H1 (cell line): ENCODE measurements at regions not wholly inside any gene's neighbourhood (a gene's known extent, or its start where the extent isn't known, plus 50 kb on each side); places are given as distances from the start of the nearest gene placed in this dataset.

Experiments used
- CTCF ChIA-PET: fragments of 300-600 bp; sonication (Branson Sonifier 250); formaldehyde crosslinking; loops from one replicate; lab custom pipeline; 2021; ENCODE audit not compliant: partially characterized antibody; lab: Charles Lee
- POLR2A ChIA-PET: fragments of 300-600 bp; sonication (Branson Sonifier 250); formaldehyde crosslinking; loops from one replicate; lab custom pipeline; 2021; ENCODE audit warnings: inconsistent platforms; ENCODE audit not compliant: partially characterized antibody; lab: Charles Lee
- DNase-seq, 2 experiments: peaks; one replicate each; pipeline versions ENCODE4 v3.0.0 to v3.0.0-alpha.2; 2010 to 2022; ENCODE audit warnings: low spot score in 2 of 2, low read depth in 1 of 2, mixed read lengths in 1 of 2
- FAIRE-seq: peaks from 2 replicates; lab custom pipeline; 2011; peaks lifted over from hg19 to GRCh38; lab: Jason Lieb, UNC
- H2AFZ ChIP-seq: 2 replicates; pipeline ENCODE4 v1.8.1; 2012; ENCODE audit warnings: low read length, inconsistent platforms
- H2AK5ac ChIP-seq: 2 replicates; pipeline ENCODE4 v1.6.1; 2013; ENCODE audit warnings: low read depth, low read length
- H2BK120ac ChIP-seq: replicated peaks from 2 replicates; pipeline ENCODE3; 2013; ENCODE audit warnings: low read depth, low read length, inconsistent platforms
- H2BK12ac ChIP-seq: 2 replicates; pipeline ENCODE4 v1.6.1; 2013; ENCODE audit warnings: low read depth, low read length
- H2BK15ac ChIP-seq: 2 replicates; pipeline ENCODE4 v1.6.1; 2013; ENCODE audit warnings: low read length
- H2BK20ac ChIP-seq: 2 replicates; pipeline ENCODE4 v1.6.1; 2013; ENCODE audit warnings: low read length
- H2BK5ac ChIP-seq: 2 replicates; pipeline ENCODE4 v1.6.1; 2013; ENCODE audit warnings: low read depth, low read length
- H3K14ac ChIP-seq: 2 replicates; pipeline ENCODE4 v1.6.1; 2013; ENCODE audit warnings: inconsistent platforms; ENCODE audit not compliant: insufficient read length
- H3K18ac ChIP-seq: 2 replicates; pipeline ENCODE4 v1.6.1; 2013; ENCODE audit warnings: low read length; ENCODE audit errors: extremely low read depth
- H3K23ac ChIP-seq: 2 replicates; pipeline ENCODE4 v1.6.1; 2013; ENCODE audit warnings: inconsistent platforms; ENCODE audit not compliant: insufficient read length
- H3K23me2 ChIP-seq: 2 replicates; pipeline ENCODE4 v1.6.1; 2013; ENCODE audit warnings: low read depth, low read length
- H3K27ac ChIP-seq: 2 replicates; pipeline ENCODE4 v1.6.1; 2011; ENCODE audit warnings: low read depth, low read length, inconsistent platforms
- H3K27me3 ChIP-seq, 4 experiments: replicated peaks in 1 of 4; 1 replicate in 1 of 4; 2 replicates in 3 of 4; pipeline versions ENCODE4 v1.6.1 to v1.8.1; 2011 to 2013; ENCODE audit warnings: low read length in 3 of 4, mild to moderate bottlenecking in 3 of 4, inconsistent platforms in 2 of 4, mixed read lengths in 2 of 4, moderate library complexity in 1 of 4; ENCODE audit not compliant: control insufficient read depth in 3 of 4, insufficient read depth in 3 of 4; ENCODE audit errors: extremely low read depth in 1 of 4
- H3K36me3 ChIP-seq, 4 experiments: 2 replicates each; pipeline versions ENCODE4 v1.6.1 to v1.8.1; 2011 to 2013; ENCODE audit warnings: mild to moderate bottlenecking in 4 of 4, low read length in 3 of 4, moderate library complexity in 2 of 4, control low read depth in 1 of 4, inconsistent platforms in 1 of 4; ENCODE audit not compliant: insufficient read depth in 4 of 4, control insufficient read depth in 2 of 4
- H3K4ac ChIP-seq: replicated peaks from 2 replicates; pipeline ENCODE3; 2013; ENCODE audit warnings: low read length, low read depth, mixed read lengths, inconsistent platforms; ENCODE audit not compliant: insufficient read length
- H3K4me1 ChIP-seq, 4 experiments: replicated peaks in 1 of 4; 1 replicate in 1 of 4; 2 replicates in 3 of 4; pipeline versions ENCODE4 v1.6.1 to v1.8.1; 2011 to 2013; ENCODE audit warnings: low read length in 3 of 4, inconsistent platforms in 2 of 4, mixed read lengths in 1 of 4; ENCODE audit not compliant: insufficient read depth in 4 of 4, control insufficient read depth in 3 of 4
- H3K4me2 ChIP-seq, 2 experiments: 2 replicates each; pipeline versions ENCODE4 v1.6.1 to v1.8.1; 2011 to 2013; ENCODE audit warnings: low read depth in 2 of 2, low read length in 2 of 2, control low read depth in 1 of 2, inconsistent platforms in 1 of 2, mild to moderate bottlenecking in 1 of 2; ENCODE audit not compliant: insufficient read depth in 1 of 2
- H3K4me3 ChIP-seq, 4 experiments: fragments of 200-600, 300-600 bp in 1 of 4; sonication (generic), shearing (Covaris generic), sonication (Bioruptor Twin) in 1 of 4; 2 replicates each; pipeline versions ENCODE4 v1.5.1 to v1.8.1; 2011 to 2016; ENCODE audit warnings: low read length in 4 of 4, low read depth in 3 of 4, control low read depth in 2 of 4, inconsistent platforms in 2 of 4, mild to moderate bottlenecking in 2 of 4, mixed read lengths in 1 of 4, moderate library complexity in 1 of 4; ENCODE audit not compliant: insufficient read depth in 2 of 4; ENCODE audit errors: extremely low read depth in 1 of 4
- H3K56ac ChIP-seq: replicated peaks from 2 replicates; pipeline ENCODE3; 2013; ENCODE audit warnings: low read depth, mild to moderate bottlenecking, mixed read lengths, low read length, inconsistent platforms; ENCODE audit not compliant: insufficient read length
- H3K79me1 ChIP-seq: 2 replicates; pipeline ENCODE4 v1.6.1; 2013; ENCODE audit warnings: low read depth, low read length, control low read depth
- H3K79me2 ChIP-seq, 2 experiments: 2 replicates each; pipeline versions ENCODE4 v1.6.1 to v1.8.1; 2012 to 2013; ENCODE audit warnings: low read length in 2 of 2, mild to moderate bottlenecking in 2 of 2, inconsistent platforms in 1 of 2; ENCODE audit not compliant: insufficient read depth in 2 of 2, control insufficient read depth in 1 of 2
- H3K9ac ChIP-seq, 4 experiments: replicated peaks in 1 of 4; 1 replicate in 1 of 4; 2 replicates in 3 of 4; pipeline versions ENCODE4 v1.6.1 to v1.8.1; 2011 to 2013; ENCODE audit warnings: low read depth in 3 of 4, low read length in 3 of 4, control low read depth in 2 of 4, mild to moderate bottlenecking in 2 of 4, moderate library complexity in 2 of 4, inconsistent platforms in 1 of 4; ENCODE audit errors: extremely low read depth in 1 of 4
- H3K9me3 ChIP-seq, 2 experiments: 2 replicates each; pipeline versions ENCODE4 v1.6.1 to v1.8.1; 2012 to 2013; ENCODE audit warnings: mild to moderate bottlenecking in 2 of 2, moderate library complexity in 2 of 2, control low read depth in 1 of 2, inconsistent platforms in 1 of 2, low read depth in 1 of 2, low read length in 1 of 2, mixed read lengths in 1 of 2; ENCODE audit not compliant: insufficient read depth in 2 of 2
- H4K20me1 ChIP-seq, 2 experiments: replicated peaks in 1 of 2; 2 replicates each; pipeline versions ENCODE3 to v1.8.1; 2011 to 2013; ENCODE audit warnings: inconsistent platforms in 2 of 2, low read length in 2 of 2, mild to moderate bottlenecking in 1 of 2; ENCODE audit not compliant: insufficient read depth in 2 of 2, control insufficient read depth in 1 of 2
- H4K5ac ChIP-seq: 2 replicates; pipeline ENCODE4 v1.6.1; 2013; ENCODE audit warnings: low read length, low read depth, mixed read lengths, inconsistent platforms; ENCODE audit not compliant: insufficient read length
- H4K8ac ChIP-seq: 2 replicates; pipeline ENCODE4 v1.8.0; 2013; ENCODE audit warnings: mild to moderate bottlenecking, moderate library complexity, low read length, inconsistent platforms; ENCODE audit not compliant: insufficient read depth; ENCODE audit errors: extremely low read depth
- H4K91ac ChIP-seq: replicated peaks from 2 replicates; pipeline ENCODE3; 2013; ENCODE audit warnings: low read length, mixed read lengths, inconsistent platforms; ENCODE audit not compliant: insufficient read length
- CEBPB ChIP-seq: IDR thresholded peaks from 2 replicates; pipeline ENCODE4 v1.6.1; 2012; ENCODE audit warnings: low read depth, low read length
- EGR1 ChIP-seq: IDR thresholded peaks from 2 replicates; pipeline ENCODE4 v1.6.1; 2011; ENCODE audit warnings: low read depth, low read length, borderline replicate concordance
- EZH2 ChIP-seq: fragments of 200-600 bp; sonication (generic); IDR thresholded peaks from 2 replicates; pipeline ENCODE4 v1.7.1; 2012; ENCODE audit warnings: low read depth, mild to moderate bottlenecking, moderate library complexity, low read length, inconsistent platforms; ENCODE audit not compliant: severe bottlenecking
- GTF2F1 ChIP-seq: IDR thresholded peaks from 2 replicates; pipeline ENCODE4 v1.6.1; 2012; ENCODE audit warnings: low read depth, low read length, improper control_type of control experiment, borderline replicate concordance
- PHF8 ChIP-seq: fragments of 200-600 bp; sonication (generic); conservative IDR thresholded peaks from 2 replicates; pipeline ENCODE4 v1.7.1; 2012; ENCODE audit warnings: low read depth, mild to moderate bottlenecking, inconsistent platforms, low read length, moderate library complexity
- SP4 ChIP-seq: IDR thresholded peaks from 2 replicates; pipeline ENCODE4 v1.6.1; 2012; ENCODE audit warnings: low read length, inconsistent platforms
- TAF1 ChIP-seq: IDR thresholded peaks from 2 replicates; pipeline ENCODE4 v1.6.1; 2011; ENCODE audit warnings: mild to moderate bottlenecking, low read depth, low read length
- TCF12 ChIP-seq: IDR thresholded peaks from 2 replicates; pipeline ENCODE4 v1.6.1; 2011; ENCODE audit warnings: low read depth, mild to moderate bottlenecking, low read length
- WGBS, 2 experiments: shearing (Covaris generic) in 1 of 2; methylation state at CpG; one replicate each; pipeline versions ENCODE4 v1.1.6 to v1.1.7; 2013 to 2015; ENCODE audit warnings: low lambda C conversion rate in 2 of 2, mixed read lengths in 2 of 2, inconsistent platforms in 1 of 2, low coverage in 1 of 2, missing lambda C conversion rate in 1 of 2; ENCODE audit not compliant: insufficient replicate concordance in 2 of 2, insufficient coverage in 1 of 2, insufficient read length in 1 of 2; ENCODE audit errors: extremely low coverage in 1 of 2, missing lambda C conversion rate in 1 of 2; 5-methylcytosine and 5-hydroxymethylcytosine counted together

GRCh38 chr3:166522017-166522416, 684.8 kb upstream of the BCHE start:
- H4K91ac ChIP-seq: no peak overlapping the region
- no peak overlapping the region for H3K18ac ChIP-seq
- no peaks in the 10 kb centered on the region for H3K27me3 ChIP-seq
- H3K4ac ChIP-seq: no peak overlapping the region
- no peaks in the 10 kb centered on the region; the same call in 1 of the 2 replicates for H3K23me2 ChIP-seq
- H3K9me3 ChIP-seq: 0 out of 4 replicates have a peak, but pooled peaks cover 0 to 2% of the 10 kb centered on the region in 2 experiments
- no peak overlapping the region for H3K23ac ChIP-seq
- no peak overlapping the region for H3K27ac ChIP-seq
- FAIRE-seq (no peak), DNase-seq (no peak)
- 89% methylated on average over 3 of the region's 3 CpGs; no CpG with 5 or more reads in 1 of the 2 experiments for WGBS, 2 experiments
- H2BK120ac ChIP-seq: no peak overlapping the region
- no peak overlapping the region for H2BK20ac ChIP-seq
- no peaks in the 10 kb centered on the region for H4K20me1 ChIP-seq
- no peak overlapping the region for H4K8ac ChIP-seq
- no peak overlapping the region for H4K5ac ChIP-seq
- no peak overlapping the region for H2AK5ac ChIP-seq
- 0 out of 4 replicates have a peak overlapping the region, but pooled peaks of 1 of the 2 experiments have one; percentile 6 for H3K4me2 ChIP-seq
- no peak overlapping the region for H3K4me3 ChIP-seq
- H3K4me1 ChIP-seq: peaks cover 0 to 2% (median under 1%) of the 10 kb centered on the region in 4 experiments; a peak in 1 of 7 replicates
- TF ChIP-seq TCF12 (no peak), SP4 (no peak), PHF8 (no peak), EGR1 (no peak), TAF1 (no peak), GTF2F1 (no peak), CEBPB (no peak), EZH2 (no peak)
- H2BK15ac ChIP-seq: no peak overlapping the region
- H3K9ac ChIP-seq: no peak overlapping the region
- CTCF ChIA-PET: no interaction called here
- no peak overlapping the region for H3K56ac ChIP-seq
- H3K14ac ChIP-seq: no peak overlapping the region
- H3K79me2 ChIP-seq: no peaks in the 10 kb centered on the region
- no peaks in the 10 kb centered on the region for H3K36me3 ChIP-seq
- H3K79me1 ChIP-seq: no peaks in the 10 kb centered on the region
- POLR2A ChIA-PET: no interaction called here
- no peak overlapping the region for H2BK5ac ChIP-seq
- no peak overlapping the region for H2AFZ ChIP-seq
- H2BK12ac ChIP-seq: no peak overlapping the region
